Fibroblast of pulmonary artery (primary cell): ENCODE measurements at regions not wholly inside any gene's neighbourhood (a gene's known extent, or its start where the extent isn't known, plus 50 kb on each side); places are given as distances from the start of the nearest gene placed in this dataset.
A peak's percentile ranks its signal among the peaks of the same experiment; 100 is the strongest.

Source experiments
- DNase-seq: peaks from one replicate; pipeline ENCODE4 v3.0.0-alpha.2; 2010; ENCODE audit warnings: low read depth
- H3K4me3 ChIP-seq: replicated peaks from 2 replicates; pipeline ENCODE4 v1.5.1; 2011; ENCODE audit warnings: low read depth, mild to moderate bottlenecking, control low read depth, low read length, moderate library complexity
- CTCF ChIP-seq: IDR thresholded peaks from 2 replicates; pipeline ENCODE4 v1.5.1; 2011; ENCODE audit warnings: mild to moderate bottlenecking, control low read depth, low read length, inconsistent platforms; ENCODE audit errors: missing control alignments

DNA sequence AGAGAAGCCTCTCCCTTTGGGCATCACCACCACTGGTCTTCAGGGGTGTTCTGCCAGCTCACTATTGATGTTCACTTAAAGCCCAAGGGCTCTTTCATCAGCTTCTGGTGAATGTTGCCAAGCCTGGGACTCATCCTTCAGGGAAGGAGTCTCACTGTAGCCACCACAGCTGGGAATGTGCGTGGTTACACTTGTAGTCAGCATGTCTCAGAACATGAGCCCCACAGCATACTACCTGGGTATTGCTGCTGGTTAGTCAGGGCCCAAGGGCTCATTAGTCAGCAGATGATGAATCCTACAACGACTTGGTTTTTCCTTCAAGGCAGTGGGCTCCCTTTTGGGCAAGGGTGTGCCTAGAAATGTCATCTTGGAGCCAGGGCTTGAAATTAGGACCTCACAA is 412.9 kb downstream of the VGLL3 start:
- no peak for TF ChIP-seq CTCF
- H3K4me3 ChIP-seq, result no peak overlapping the region
- no peak for DNase-seq

GRCh38 chr3:86563400-86563970 is 427.5 kb downstream of the VGLL3 start:
- no peak overlapping the region for H3K4me3 ChIP-seq
- peak; percentile 70 for TF ChIP-seq CTCF
- peak; percentile 58 for DNase-seq

DNA sequence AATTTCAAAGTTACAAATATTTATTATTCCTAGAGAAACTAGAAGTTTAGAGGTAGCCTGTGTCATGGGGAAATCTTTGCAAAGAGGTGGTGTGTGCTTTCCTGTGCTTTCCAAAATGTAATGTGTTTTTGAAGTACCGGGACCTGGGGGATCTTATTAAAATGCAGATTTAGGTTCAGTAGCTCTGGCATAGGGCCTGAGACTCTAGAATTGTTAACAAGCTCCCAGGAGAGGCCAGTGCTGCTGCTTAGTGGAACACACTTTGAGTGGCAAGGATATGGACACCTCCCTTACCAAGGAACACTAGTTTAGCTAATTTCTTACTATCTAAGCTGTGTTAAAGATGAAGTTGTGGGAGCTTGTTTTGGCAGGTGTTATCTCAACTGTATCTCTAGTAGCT is 428.9 kb downstream of the VGLL3 start:
- DNase-seq, result no peak
- no peak for TF ChIP-seq CTCF
- no peak overlapping the region for H3K4me3 ChIP-seq

DNA sequence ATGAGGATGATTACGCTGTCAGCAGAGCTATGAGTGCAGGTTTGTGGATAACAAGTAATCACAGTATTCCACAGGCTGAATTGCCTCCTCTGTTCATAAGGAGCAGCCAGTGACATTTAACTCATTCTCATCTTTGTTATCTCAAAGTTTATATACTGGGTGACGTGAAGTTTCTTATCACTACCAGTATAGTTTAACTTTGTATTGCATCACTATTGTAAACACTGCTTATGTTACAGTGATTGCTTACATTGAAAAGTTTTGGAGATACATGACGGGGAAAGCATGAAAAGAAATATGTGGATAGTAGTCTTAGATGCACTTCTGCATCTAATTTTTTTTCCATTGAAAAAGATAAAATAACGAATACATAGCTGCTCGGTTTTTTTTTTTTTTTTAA is 429.7 kb downstream of the VGLL3 start:
- no peak for TF ChIP-seq CTCF
- DNase-seq, result no peak
- no peak overlapping the region for H3K4me3 ChIP-seq

GRCh38 chr3:86554383-86554782 is 436.6 kb downstream of the VGLL3 start:
- no peak for DNase-seq
- no peak overlapping the region for H3K4me3 ChIP-seq
- TF ChIP-seq CTCF, result no peak

GRCh38 chr3:86547692-86548091 is 443.3 kb downstream of the VGLL3 start:
- no peak overlapping the region for H3K4me3 ChIP-seq
- TF ChIP-seq CTCF, result no peak
- DNase-seq, result no peak

GRCh38 chr3:86537171-86537570 is 453.8 kb downstream of the VGLL3 start:
- no peak for TF ChIP-seq CTCF
- H3K4me3 ChIP-seq, result no peak overlapping the region
- no peak for DNase-seq
